Hepatocyte (in vitro differentiated cells): ENCODE measurements at regions not wholly inside any gene's neighbourhood (a gene's known extent, or its start where the extent isn't known, plus 50 kb on each side); places are given as distances from the start of the nearest gene placed in this dataset.

Experiments used
- EZH2 ChIP-seq: fragments of 200-600 bp; sonication (generic); IDR thresholded peaks from 2 replicates; pipeline ENCODE4 v1.6.1; 2016; ENCODE audit warnings: antibody characterized with exemption, mild to moderate bottlenecking, borderline replicate concordance
- TF ChIP-seq, protein P1 (sequence below): fragments of 200-600 bp; sonication (generic); IDR thresholded peaks from 2 replicates; pipeline ENCODE4 v1.5.1; 2016; ENCODE audit warnings: antibody characterized with exemption, mild to moderate bottlenecking; ENCODE audit not compliant: poor library complexity

DNA sequence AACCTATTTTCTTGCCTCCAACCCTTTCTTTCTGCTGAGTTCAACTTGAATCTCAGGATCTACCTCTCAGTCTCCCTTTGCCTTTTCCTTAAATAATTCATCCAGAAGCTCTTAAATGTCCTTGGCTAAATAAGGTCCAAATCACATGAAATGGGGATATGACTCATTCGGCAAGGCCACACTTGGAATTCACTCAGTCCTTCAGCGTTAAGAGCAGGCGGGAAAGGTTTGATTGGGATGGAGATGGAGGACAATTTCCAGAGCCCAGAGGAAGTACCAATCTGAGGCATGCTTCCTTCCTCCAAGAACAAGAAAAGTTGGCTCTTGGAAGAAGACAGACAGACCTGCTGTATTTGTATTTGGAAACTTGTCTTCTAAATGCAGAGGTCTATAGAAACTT lies 128.5 kb downstream of the PROX1 start:
- TF ChIP-seq, protein P1, sequence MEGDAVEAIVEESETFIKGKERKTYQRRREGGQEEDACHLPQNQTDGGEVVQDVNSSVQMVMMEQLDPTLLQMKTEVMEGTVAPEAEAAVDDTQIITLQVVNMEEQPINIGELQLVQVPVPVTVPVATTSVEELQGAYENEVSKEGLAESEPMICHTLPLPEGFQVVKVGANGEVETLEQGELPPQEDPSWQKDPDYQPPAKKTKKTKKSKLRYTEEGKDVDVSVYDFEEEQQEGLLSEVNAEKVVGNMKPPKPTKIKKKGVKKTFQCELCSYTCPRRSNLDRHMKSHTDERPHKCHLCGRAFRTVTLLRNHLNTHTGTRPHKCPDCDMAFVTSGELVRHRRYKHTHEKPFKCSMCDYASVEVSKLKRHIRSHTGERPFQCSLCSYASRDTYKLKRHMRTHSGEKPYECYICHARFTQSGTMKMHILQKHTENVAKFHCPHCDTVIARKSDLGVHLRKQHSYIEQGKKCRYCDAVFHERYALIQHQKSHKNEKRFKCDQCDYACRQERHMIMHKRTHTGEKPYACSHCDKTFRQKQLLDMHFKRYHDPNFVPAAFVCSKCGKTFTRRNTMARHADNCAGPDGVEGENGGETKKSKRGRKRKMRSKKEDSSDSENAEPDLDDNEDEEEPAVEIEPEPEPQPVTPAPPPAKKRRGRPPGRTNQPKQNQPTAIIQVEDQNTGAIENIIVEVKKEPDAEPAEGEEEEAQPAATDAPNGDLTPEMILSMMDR: no peak
- TF ChIP-seq EZH2: no peak
